H9 (cell line): ENCODE measurements at regions not wholly inside any gene's neighbourhood (a gene's known extent, or its start where the extent isn't known, plus 50 kb on each side); places are given as distances from the start of the nearest gene placed in this dataset.

Source experiments
- DNase-seq: peaks from one replicate; pipeline ENCODE4 v3.0.0-alpha.2; 2017
- H2AFZ ChIP-seq: one replicate; pipeline ENCODE4 v1.6.1; 2013; ENCODE audit warnings: mild to moderate bottlenecking, low read length, control low read depth, moderate library complexity
- H2AK5ac ChIP-seq: 2 replicates; pipeline ENCODE4 v1.6.1; 2013; ENCODE audit warnings: low read length, control low read depth, mixed read lengths; ENCODE audit not compliant: insufficient read length
- H2BK120ac ChIP-seq: one replicate; pipeline ENCODE4 v1.6.1; 2013; ENCODE audit warnings: low read depth, mild to moderate bottlenecking, low read length, control low read depth, inconsistent platforms; ENCODE audit not compliant: poor library complexity, severe bottlenecking
- H2BK12ac ChIP-seq: 2 replicates; pipeline ENCODE4 v1.6.1; 2013; ENCODE audit warnings: low read length, control low read depth, mixed read lengths, low read depth; ENCODE audit not compliant: insufficient read length
- H2BK15ac ChIP-seq: 2 replicates; pipeline ENCODE4 v1.6.1; 2013; ENCODE audit warnings: low read depth, low read length, control low read depth
- H2BK20ac ChIP-seq: one replicate; pipeline ENCODE4 v1.6.1; 2013; ENCODE audit warnings: low read depth, mild to moderate bottlenecking, low read length, control low read depth, inconsistent platforms; ENCODE audit not compliant: poor library complexity, severe bottlenecking
- H2BK5ac ChIP-seq: 2 replicates; pipeline ENCODE4 v1.6.1; 2013; ENCODE audit warnings: low read length, control low read depth, mixed read lengths; ENCODE audit not compliant: insufficient read length
- H3K14ac ChIP-seq: 2 replicates; pipeline ENCODE4 v1.6.1; 2013; ENCODE audit warnings: low read length, control low read depth; ENCODE audit not compliant: insufficient read depth
- H3K18ac ChIP-seq: 2 replicates; pipeline ENCODE4 v1.6.1; 2013; ENCODE audit warnings: low read depth, mild to moderate bottlenecking, mixed read lengths, low read length, control low read depth; ENCODE audit not compliant: insufficient read length
- H3K23ac ChIP-seq: 2 replicates; pipeline ENCODE4 v1.6.1; 2013; ENCODE audit warnings: low read length, control low read depth, mixed read lengths, low read depth; ENCODE audit not compliant: insufficient read length
- H3K23me2 ChIP-seq: 2 replicates; pipeline ENCODE4 v1.6.1; 2013; ENCODE audit warnings: low read depth, mild to moderate bottlenecking, mixed read lengths, low read length, control low read depth; ENCODE audit not compliant: insufficient read length, poor library complexity, severe bottlenecking
- H3K27ac ChIP-seq: 2 replicates; pipeline ENCODE4 v1.5.1; 2013; ENCODE audit warnings: low read length, control low read depth, mixed read lengths, low read depth; ENCODE audit not compliant: insufficient read length
- H3K27me3 ChIP-seq: 2 replicates; pipeline ENCODE4 v1.6.1; 2013; ENCODE audit warnings: low read length, control low read depth, inconsistent platforms; ENCODE audit not compliant: insufficient read depth
- H3K4ac ChIP-seq: 2 replicates; pipeline ENCODE4 v1.6.1; 2013; ENCODE audit warnings: low read depth, mild to moderate bottlenecking, control low read depth, inconsistent platforms, low read length, moderate library complexity
- H3K4me1 ChIP-seq: 2 replicates; pipeline ENCODE4 v1.6.1; 2013; ENCODE audit warnings: low read length, control low read depth, inconsistent platforms; ENCODE audit not compliant: insufficient read depth
- H3K4me2 ChIP-seq: 2 replicates; pipeline ENCODE4 v1.6.1; 2013; ENCODE audit warnings: low read length, control low read depth, mixed read lengths; ENCODE audit not compliant: insufficient read length, insufficient read depth
- H3K56ac ChIP-seq: 2 replicates; pipeline ENCODE4 v1.6.1; 2013; ENCODE audit warnings: low read depth, mild to moderate bottlenecking, mixed read lengths, low read length, control low read depth; ENCODE audit not compliant: insufficient read length
- H3K79me1 ChIP-seq: 2 replicates; pipeline ENCODE4 v1.6.1; 2013; ENCODE audit warnings: low read depth, mild to moderate bottlenecking, moderate library complexity, low read length, control low read depth, inconsistent platforms; ENCODE audit not compliant: insufficient read depth, poor library complexity, severe bottlenecking
- H3K79me2 ChIP-seq: 2 replicates; pipeline ENCODE4 v1.6.1; 2013; ENCODE audit warnings: low read length, control low read depth, inconsistent platforms; ENCODE audit not compliant: insufficient read depth
- H3K9ac ChIP-seq: 2 replicates; pipeline ENCODE4 v1.6.1; 2013; ENCODE audit warnings: low read length, control low read depth, mixed read lengths; ENCODE audit not compliant: insufficient read length; ENCODE audit errors: extremely low read depth
- H3K9me3 ChIP-seq: one replicate; pipeline ENCODE4 v1.6.1; 2013; ENCODE audit warnings: low read depth, low read length, inconsistent platforms; ENCODE audit not compliant: control insufficient read depth
- H3T11ph ChIP-seq: one replicate; pipeline ENCODE4 v1.6.1; 2013; ENCODE audit warnings: mild to moderate bottlenecking, low read length, control low read depth, inconsistent platforms
- H4K20me1 ChIP-seq: one replicate; pipeline ENCODE4 v1.6.1; 2013; ENCODE audit not compliant: control insufficient read depth, insufficient read length, insufficient read depth
- H4K5ac ChIP-seq: 2 replicates; pipeline ENCODE4 v1.6.1; 2013; ENCODE audit warnings: low read depth, mild to moderate bottlenecking, mixed read lengths, low read length, control low read depth; ENCODE audit not compliant: insufficient read length
- H4K8ac ChIP-seq: replicated peaks from 2 replicates; pipeline ENCODE4 v1.6.1; 2013; ENCODE audit warnings: low read length, control low read depth, mixed read lengths, low read depth; ENCODE audit not compliant: insufficient read length
- H4K91ac ChIP-seq: 2 replicates; pipeline ENCODE4 v1.6.1; 2013; ENCODE audit warnings: low read depth, mild to moderate bottlenecking, moderate library complexity, mixed read lengths, low read length, control low read depth; ENCODE audit not compliant: insufficient read length
- H3K27ac Mint-ChIP-seq, 3 experiments: 2 replicates in 2 of 3; 3 replicates in 1 of 3; pipeline ENCODE4 v1.8.0; 2020 to 2021; ENCODE audit warnings: mixed read lengths in 3 of 3, mild to moderate bottlenecking in 1 of 3, moderate library complexity in 1 of 3
- H3K27me3 Mint-ChIP-seq: 2 replicates; pipeline ENCODE4 v1.8.0; 2021; ENCODE audit warnings: low read depth, mild to moderate bottlenecking, moderate library complexity, mixed read lengths
- H3K36me3 Mint-ChIP-seq, 3 experiments: 2 replicates in 2 of 3; 3 replicates in 1 of 3; pipeline ENCODE4 v1.8.0; 2020 to 2021; ENCODE audit warnings: low read depth in 3 of 3, mixed read lengths in 3 of 3; ENCODE audit not compliant: insufficient read depth in 1 of 3
- H3K4me1 Mint-ChIP-seq, 2 experiments: 2 replicates each; pipeline ENCODE4 v1.8.0; 2020; ENCODE audit warnings: mixed read lengths in 2 of 2
- H3K4me3 Mint-ChIP-seq, 2 experiments: 2 replicates in 1 of 2; 3 replicates in 1 of 2; pipeline ENCODE4 v1.8.0; 2020 to 2021; ENCODE audit warnings: mild to moderate bottlenecking in 2 of 2, mixed read lengths in 2 of 2, moderate library complexity in 1 of 2
- H3K9me3 Mint-ChIP-seq, 2 experiments: 2 replicates in 1 of 2; 3 replicates in 1 of 2; pipeline ENCODE4 v1.8.0; 2020; ENCODE audit warnings: mild to moderate bottlenecking in 2 of 2, mixed read lengths in 2 of 2, moderate library complexity in 1 of 2
- CTCF ChIP-seq: fragments of 200-600 bp; sonication (generic); conservative IDR thresholded peaks from 3 replicates; pipeline ENCODE4 v1.8.0; 2021; ENCODE audit warnings: antibody characterized with exemption, mild to moderate bottlenecking
- WGBS: extraction: QIAGEN DNeasy Blood & Tissue Kit; methylation state at CpG from one replicate; pipeline ENCODE4 v1.1.7; 2013; ENCODE audit warnings: missing lambda C conversion rate, low lambda C conversion rate, mixed read lengths; ENCODE audit not compliant: insufficient read length; ENCODE audit errors: extremely low coverage; 5-methylcytosine and 5-hydroxymethylcytosine counted together

DNA sequence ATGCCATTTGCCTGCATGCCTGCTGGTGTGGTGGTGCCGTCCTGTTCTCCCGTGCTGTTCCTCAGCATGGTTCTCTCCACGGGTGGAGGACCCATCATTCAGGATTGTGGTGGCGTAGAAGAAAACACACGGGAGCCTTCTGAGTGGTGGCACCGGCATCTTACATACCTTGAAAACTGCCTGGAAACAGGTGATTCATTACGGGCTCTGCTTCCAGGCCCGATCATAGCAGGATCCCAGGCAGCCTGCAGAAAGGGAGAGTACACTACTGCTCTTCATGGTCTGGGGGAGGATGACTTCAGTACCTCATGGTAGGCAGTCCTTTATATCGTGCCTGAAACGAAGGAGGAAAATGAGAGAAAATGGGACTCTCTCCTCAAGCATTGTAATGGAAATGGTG, 66.6 kb upstream of the KCNA5 start:
- no peak overlapping the region for H2AFZ ChIP-seq
- no peaks in the 10 kb centered on the region for H3K9me3 ChIP-seq
- H3K4ac ChIP-seq = no peak overlapping the region
- H3K27me3 ChIP-seq = no peaks in the 10 kb centered on the region
- no peak overlapping the region for H3K27ac Mint-ChIP-seq
- no peaks in the 10 kb centered on the region for H4K20me1 ChIP-seq
- H2AK5ac ChIP-seq = no peak overlapping the region
- no peak overlapping the region for H3K23ac ChIP-seq
- no peaks in the 10 kb centered on the region for H3K23me2 ChIP-seq
- no peak overlapping the region for H2BK120ac ChIP-seq
- no peak overlapping the region for H3K18ac ChIP-seq
- no peak overlapping the region for H3T11ph ChIP-seq
- no peaks in the 10 kb centered on the region for H3K79me2 ChIP-seq
- no peaks in the 10 kb centered on the region for H3K4me1 ChIP-seq
- no peak for TF ChIP-seq CTCF
- no peak for DNase-seq
- no peak overlapping the region for H3K56ac ChIP-seq
- no peaks in the 10 kb centered on the region for H3K9me3 Mint-ChIP-seq
- H2BK12ac ChIP-seq = no peak overlapping the region
- no peak overlapping the region for H2BK15ac ChIP-seq
- H4K5ac ChIP-seq = no peak overlapping the region
- no peak overlapping the region for H3K14ac ChIP-seq
- H3K36me3 Mint-ChIP-seq = no peaks in the 10 kb centered on the region
- H4K91ac ChIP-seq = no peak overlapping the region
- H3K27me3 Mint-ChIP-seq = peaks cover 45% of the 10 kb centered on the region
- no peak overlapping the region for H3K4me2 ChIP-seq
- no peak overlapping the region for H3K9ac ChIP-seq
- no CpG with 5 or more reads among the region's 10 CpGs for WGBS
- no peaks in the 10 kb centered on the region for H3K79me1 ChIP-seq
- H3K27ac ChIP-seq = no peak overlapping the region
- H2BK20ac ChIP-seq = no peak overlapping the region
- no peak overlapping the region for H3K4me3 Mint-ChIP-seq
- H3K4me1 Mint-ChIP-seq = peaks cover 4 to 19% of the 10 kb centered on the region in 2 experiments; a peak in 3 of 4 replicates
- H4K8ac ChIP-seq = no peak overlapping the region
- H2BK5ac ChIP-seq = no peak overlapping the region
